ENCODE measurements at regions not wholly inside any gene's neighbourhood (a gene's known extent, or its start where the extent isn't known, plus 50 kb on each side); places are given as distances from the start of the nearest gene placed in this dataset.

- DNase-seq = no peak
These were observed 77.4 kb upstream of the CCL2 start for GRCh38 chr17:34177642-34178041.

GRCh38 chr17:34178092-34178491 lies 77.0 kb upstream of the CCL2 start:
- DNase-seq = no peak

- no peak for DNase-seq
These were observed 72.9 kb upstream of the CCL2 start for GRCh38 chr17:34182036-34182803.

- no peak for DNase-seq
These were observed 59.1 kb upstream of the CCL2 start for GRCh38 chr17:34195987-34196386.

GRCh38 chr17:34198519-34198918 lies 56.6 kb upstream of the CCL2 start:
- no peak for DNase-seq

- no peak for DNase-seq
These were observed 55.6 kb upstream of the CCL2 start for GRCh38 chr17:34199454-34199853.

GRCh38 chr17:34199932-34200534 lies 55.1 kb upstream of the CCL2 start:
- peak; percentile 73 for DNase-seq

GRCh38 chr17:34201225-34201624 lies 53.9 kb upstream of the CCL2 start:
- DNase-seq = no peak

GRCh38 chr17:34201767-34202166 lies 53.3 kb upstream of the CCL2 start:
- no peak for DNase-seq

GRCh38 chr17:34203018-34203638 lies 52.0 kb upstream of the CCL2 start:
- DNase-seq = no peak

- DNase-seq = no peak
These were observed 50.7 kb upstream of the CCL2 start for GRCh38 chr17:34204402-34204801.
